ENCODE measurements at regions not wholly inside any gene's neighbourhood (a gene's known extent, or its start where the extent isn't known, plus 50 kb on each side); places are given as distances from the start of the nearest gene placed in this dataset.

- Histone ChIP-seq H3K9me3 (ENCODE audit: control insufficient read depth, insufficient read depth, low read length) (no peaks in the 10 kb centered on the region), H3K27me3 (ENCODE audit: control insufficient read depth, low read length) (no peaks in the 10 kb centered on the region), H3F3A (ENCODE audit: control insufficient read depth, insufficient read depth) (no peaks in the 10 kb centered on the region), H3K36me3 (ENCODE audit: control insufficient read depth, low read length) (no peaks in the 10 kb centered on the region), H3K4me1 (ENCODE audit: control insufficient read depth, low read length) (no peaks in the 10 kb centered on the region), H3K4me3 (ENCODE audit: low read length) (no peak overlapping the region), H3K27ac (ENCODE audit: low read depth, low read length) (no peak overlapping the region), H4K20me1 (ENCODE audit: control insufficient read depth, insufficient read depth, low read depth, low read length) (no peaks in the 10 kb centered on the region), H3K79me2 (ENCODE audit: control insufficient read depth, low read length) (no peaks in the 10 kb centered on the region), H3K9me2 (replicated peaks; ENCODE audit: control insufficient read depth, low read length) (no peaks in the 10 kb centered on the region), H3K4me2 (ENCODE audit: low read length) (no peak overlapping the region)
- no peak for TF ChIP-seq CTCF (IDR thresholded peaks at IDR 0.05; ENCODE audit: low read depth, low read length, poor library complexity, severe bottlenecking)
These were observed 57.5 kb downstream of the OSR1 start for GRCh38 chr2:19300961-19301360.

GRCh38 chr2:19299522-19299921, 58.9 kb downstream of the OSR1 start:
- H3K79me2 ChIP-seq (ENCODE audit: control insufficient read depth, low read length): no peaks in the 10 kb centered on the region
- no peak overlapping the region for H3K4me2 ChIP-seq (ENCODE audit: low read length)
- no peak for TF ChIP-seq CTCF (IDR thresholded peaks at IDR 0.05; ENCODE audit: low read depth, low read length, poor library complexity, severe bottlenecking)
- no peak for TF ChIP-seq EZH2phosphoT487 (IDR thresholded peaks at IDR 0.05; ENCODE audit: borderline replicate concordance, low read length)
- H3K9me2 ChIP-seq (replicated peaks; ENCODE audit: control insufficient read depth, low read length): no peaks in the 10 kb centered on the region
- H3K36me3 ChIP-seq (ENCODE audit: control insufficient read depth, low read length): no peaks in the 10 kb centered on the region
- H3K9me3 ChIP-seq (ENCODE audit: control insufficient read depth, insufficient read depth, low read length): no peaks in the 10 kb centered on the region
- no peaks in the 10 kb centered on the region for H3K27me3 ChIP-seq (ENCODE audit: control insufficient read depth, low read length)
- H4K20me1 ChIP-seq (ENCODE audit: control insufficient read depth, insufficient read depth, low read depth, low read length): no peaks in the 10 kb centered on the region
- H3K27ac ChIP-seq (ENCODE audit: low read depth, low read length): no peak overlapping the region
- H3F3A ChIP-seq (ENCODE audit: control insufficient read depth, insufficient read depth): no peaks in the 10 kb centered on the region
- no peak overlapping the region for H3K4me3 ChIP-seq (ENCODE audit: low read length)
- H3K4me1 ChIP-seq (ENCODE audit: control insufficient read depth, low read length): no peaks in the 10 kb centered on the region

GRCh38 chr2:19299032-19299431, 59.4 kb downstream of the OSR1 start:
- Histone ChIP-seq H3K4me1 (ENCODE audit: control insufficient read depth, low read length) (no peaks in the 10 kb centered on the region), H4K20me1 (ENCODE audit: control insufficient read depth, insufficient read depth, low read depth, low read length) (no peaks in the 10 kb centered on the region), H3K27me3 (ENCODE audit: control insufficient read depth, low read length) (no peaks in the 10 kb centered on the region), H3K9me3 (ENCODE audit: control insufficient read depth, insufficient read depth, low read length) (no peaks in the 10 kb centered on the region), H3K27ac (ENCODE audit: low read depth, low read length) (no peak overlapping the region), H3K9me2 (replicated peaks; ENCODE audit: control insufficient read depth, low read length) (no peaks in the 10 kb centered on the region), H3K4me2 (ENCODE audit: low read length) (no peak overlapping the region), H3K36me3 (ENCODE audit: control insufficient read depth, low read length) (no peaks in the 10 kb centered on the region), H3F3A (ENCODE audit: control insufficient read depth, insufficient read depth) (no peaks in the 10 kb centered on the region), H3K79me2 (ENCODE audit: control insufficient read depth, low read length) (no peaks in the 10 kb centered on the region), H3K4me3 (ENCODE audit: low read length) (no peak overlapping the region)
- TF ChIP-seq CTCF (IDR thresholded peaks at IDR 0.05; ENCODE audit: low read depth, low read length, poor library complexity, severe bottlenecking): no peak
- TF ChIP-seq EZH2phosphoT487 (IDR thresholded peaks at IDR 0.05; ENCODE audit: borderline replicate concordance, low read length): no peak

GRCh38 chr2:19297716-19298115, 60.7 kb downstream of the OSR1 start:
- H3K27ac ChIP-seq (ENCODE audit: low read depth, low read length): no peak overlapping the region
- no peaks in the 10 kb centered on the region for H3K36me3 ChIP-seq (ENCODE audit: control insufficient read depth, low read length)
- no peaks in the 10 kb centered on the region for H4K20me1 ChIP-seq (ENCODE audit: control insufficient read depth, insufficient read depth, low read depth, low read length)
- H3K4me1 ChIP-seq (ENCODE audit: control insufficient read depth, low read length): no peaks in the 10 kb centered on the region
- H3F3A ChIP-seq (ENCODE audit: control insufficient read depth, insufficient read depth): no peaks in the 10 kb centered on the region
- no peaks in the 10 kb centered on the region for H3K27me3 ChIP-seq (ENCODE audit: control insufficient read depth, low read length)
- H3K9me3 ChIP-seq (ENCODE audit: control insufficient read depth, insufficient read depth, low read length): no peaks in the 10 kb centered on the region
- H3K79me2 ChIP-seq (ENCODE audit: control insufficient read depth, low read length): no peaks in the 10 kb centered on the region
- H3K4me2 ChIP-seq (ENCODE audit: low read length): no peak overlapping the region
- no peak overlapping the region for H3K4me3 ChIP-seq (ENCODE audit: low read length)
- no peaks in the 10 kb centered on the region for H3K9me2 ChIP-seq (replicated peaks; ENCODE audit: control insufficient read depth, low read length)
- TF ChIP-seq CTCF (IDR thresholded peaks at IDR 0.05; ENCODE audit: low read depth, low read length, poor library complexity, severe bottlenecking) (no peak), EZH2phosphoT487 (IDR thresholded peaks at IDR 0.05; ENCODE audit: borderline replicate concordance, low read length) (no peak)

Data from DOHH2 (cell line).